Smooth muscle cell (in vitro differentiated cells): ENCODE measurements at regions not wholly inside any gene's neighbourhood (a gene's known extent, or its start where the extent isn't known, plus 50 kb on each side); places are given as distances from the start of the nearest gene placed in this dataset.

ENCODE experiments used
- DNase-seq: peaks from one replicate; lab custom pipeline; 2025; ENCODE audit not compliant: unreplicated experiment; lab: John Stamatoyannopoulos, UW
- H2AFZ ChIP-seq: fragments of 200-600 bp; sonication (generic); 2 replicates; pipeline ENCODE4 v1.6.0; 2016; ENCODE audit warnings: antibody characterized with exemption, low read depth, mild to moderate bottlenecking
- H3F3A ChIP-seq: fragments of 200-600 bp; sonication (generic); 2 replicates; pipeline ENCODE4 v1.6.0; 2017; ENCODE audit warnings: antibody characterized with exemption, low read depth
- H3K27ac ChIP-seq: fragments of 200-600 bp; sonication (generic); 2 replicates; pipeline ENCODE4 v1.5.1; 2016; ENCODE audit warnings: low read depth, mild to moderate bottlenecking
- H3K27me3 ChIP-seq: fragments of 200-600 bp; sonication (generic); 2 replicates; pipeline ENCODE4 v1.6.1; 2016; ENCODE audit warnings: low read depth, mild to moderate bottlenecking
- H3K36me3 ChIP-seq: fragments of 200-600 bp; sonication (generic); 2 replicates; pipeline ENCODE4 v1.5.1; 2016; ENCODE audit warnings: low read depth
- H3K4me1 ChIP-seq: fragments of 200-600 bp; sonication (generic); 2 replicates; pipeline ENCODE4 v1.5.1; 2016; ENCODE audit warnings: low read depth
- H3K4me2 ChIP-seq: fragments of 200-600 bp; sonication (generic); 2 replicates; pipeline ENCODE4 v1.6.0; 2016; ENCODE audit warnings: mild to moderate bottlenecking
- H3K4me3 ChIP-seq: fragments of 200-600 bp; sonication (generic); 2 replicates; pipeline ENCODE4 v1.5.1; 2016; ENCODE audit warnings: mild to moderate bottlenecking
- H3K79me2 ChIP-seq: fragments of 200-600 bp; sonication (generic); 2 replicates; pipeline ENCODE4 v1.6.0; 2016; ENCODE audit warnings: low read depth, mild to moderate bottlenecking
- H3K9ac ChIP-seq: fragments of 200-600 bp; sonication (generic); 2 replicates; pipeline ENCODE4 v1.6.0; 2016; ENCODE audit warnings: low read depth
- H3K9me3 ChIP-seq: fragments of 200-600 bp; sonication (generic); replicated peaks from 2 replicates; pipeline ENCODE4 v1.5.1; 2016; ENCODE audit warnings: low read depth
- H4K20me1 ChIP-seq: fragments of 200-600 bp; sonication (generic); 2 replicates; pipeline ENCODE4 v1.6.0; 2016; ENCODE audit warnings: low read depth
- WGBS: methylation state at CpG from one replicate; pipeline ENCODE4 v1.1.7; 2016; ENCODE audit warnings: low lambda C conversion rate; 5-methylcytosine and 5-hydroxymethylcytosine counted together
- TF ChIP-seq, protein P1 (sequence below): fragments of 200-600 bp; sonication (generic); IDR thresholded peaks from 2 replicates; pipeline ENCODE4 v1.5.1; 2017; ENCODE audit warnings: borderline replicate concordance, mild to moderate bottlenecking, antibody characterized with exemption; ENCODE audit not compliant: insufficient read depth, poor library complexity, severe bottlenecking

DNA sequence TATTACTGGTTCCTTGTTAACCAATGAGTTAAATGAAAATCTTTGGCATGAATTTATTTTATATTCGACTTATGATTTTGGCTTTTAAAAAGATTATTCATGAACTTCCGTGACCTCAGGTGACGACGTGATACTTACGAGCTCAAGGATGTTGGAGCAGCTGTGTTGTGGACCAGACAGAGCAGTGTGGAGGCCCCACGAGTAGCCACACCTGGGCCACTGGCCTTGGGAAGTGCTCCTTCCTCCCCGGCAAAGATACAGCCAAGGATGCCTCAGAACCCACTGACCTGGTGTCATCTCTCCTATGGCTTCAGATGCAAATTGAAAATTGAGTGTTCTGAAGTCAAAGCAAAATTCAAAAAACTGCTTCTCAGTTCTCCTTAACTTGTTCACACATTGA lies 147.5 kb upstream of the PPP2R2D start:
- Histone ChIP-seq H2AFZ (no peak overlapping the region), H3K36me3 (no peaks in the 10 kb centered on the region)
- 91% methylated on average over 7 of the region's 7 CpGs for WGBS

GRCh38 chr10:131755200-131755599 lies 145.6 kb upstream of the PPP2R2D start:
- H3K4me1 ChIP-seq: peaks cover 17% of the 10 kb centered on the region
- no peaks in the 10 kb centered on the region for H3K27me3 ChIP-seq
- no peaks in the 10 kb centered on the region for H3K36me3 ChIP-seq
- H3F3A ChIP-seq: no peaks in the 10 kb centered on the region
- H3K79me2 ChIP-seq: no peaks in the 10 kb centered on the region
- H3K9me3 ChIP-seq: no peaks in the 10 kb centered on the region
- no peaks in the 10 kb centered on the region for H4K20me1 ChIP-seq
- no peak overlapping the region for H3K4me3 ChIP-seq
- no peak overlapping the region for H3K27ac ChIP-seq
- no peak overlapping the region for H3K9ac ChIP-seq
- no peak overlapping the region for H2AFZ ChIP-seq
- TF ChIP-seq, protein P1, sequence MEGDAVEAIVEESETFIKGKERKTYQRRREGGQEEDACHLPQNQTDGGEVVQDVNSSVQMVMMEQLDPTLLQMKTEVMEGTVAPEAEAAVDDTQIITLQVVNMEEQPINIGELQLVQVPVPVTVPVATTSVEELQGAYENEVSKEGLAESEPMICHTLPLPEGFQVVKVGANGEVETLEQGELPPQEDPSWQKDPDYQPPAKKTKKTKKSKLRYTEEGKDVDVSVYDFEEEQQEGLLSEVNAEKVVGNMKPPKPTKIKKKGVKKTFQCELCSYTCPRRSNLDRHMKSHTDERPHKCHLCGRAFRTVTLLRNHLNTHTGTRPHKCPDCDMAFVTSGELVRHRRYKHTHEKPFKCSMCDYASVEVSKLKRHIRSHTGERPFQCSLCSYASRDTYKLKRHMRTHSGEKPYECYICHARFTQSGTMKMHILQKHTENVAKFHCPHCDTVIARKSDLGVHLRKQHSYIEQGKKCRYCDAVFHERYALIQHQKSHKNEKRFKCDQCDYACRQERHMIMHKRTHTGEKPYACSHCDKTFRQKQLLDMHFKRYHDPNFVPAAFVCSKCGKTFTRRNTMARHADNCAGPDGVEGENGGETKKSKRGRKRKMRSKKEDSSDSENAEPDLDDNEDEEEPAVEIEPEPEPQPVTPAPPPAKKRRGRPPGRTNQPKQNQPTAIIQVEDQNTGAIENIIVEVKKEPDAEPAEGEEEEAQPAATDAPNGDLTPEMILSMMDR: no peak
- H3K4me2 ChIP-seq: no peak overlapping the region
- no peak for DNase-seq
- WGBS: 79% methylated on average over 5 of the region's 5 CpGs

More for the DNA sequence above, 147.5 kb upstream of the PPP2R2D start:
- Histone ChIP-seq H3K79me2 (no peaks in the 10 kb centered on the region), H3K27me3 (no peaks in the 10 kb centered on the region), H3K4me3 (no peak overlapping the region), H4K20me1 (no peaks in the 10 kb centered on the region), H3K9me3 (no peaks in the 10 kb centered on the region), H3K27ac (no peak overlapping the region), H3K4me1 (peaks cover 26% of the 10 kb centered on the region), H3K4me2 (no peak overlapping the region), H3F3A (no peaks in the 10 kb centered on the region), H3K9ac (no peak overlapping the region)
- TF ChIP-seq, protein P1: no peak
- no peak for DNase-seq

- H3K4me1 ChIP-seq: peaks cover 13% of the 10 kb centered on the region
- no peak overlapping the region for H2AFZ ChIP-seq
- H4K20me1 ChIP-seq: no peaks in the 10 kb centered on the region
- no peaks in the 10 kb centered on the region for H3K36me3 ChIP-seq
- 90% methylated on average over 20 of the region's 20 CpGs for WGBS
- H3K4me2 ChIP-seq: no peak overlapping the region
- TF ChIP-seq, protein P1: no peak
- no peaks in the 10 kb centered on the region for H3K27me3 ChIP-seq
- no peaks in the 10 kb centered on the region for H3K79me2 ChIP-seq
- no peak for DNase-seq
- no peak overlapping the region for H3K9ac ChIP-seq
- H3K4me3 ChIP-seq: no peak overlapping the region
- H3K9me3 ChIP-seq: no peaks in the 10 kb centered on the region
- H3F3A ChIP-seq: no peaks in the 10 kb centered on the region
- no peak overlapping the region for H3K27ac ChIP-seq
Observed at GRCh38 chr10:131757285-131758058, 143.3 kb upstream of the PPP2R2D start.
